T-helper 17 cell (primary cell): ENCODE measurements at regions not wholly inside any gene's neighbourhood (a gene's known extent, or its start where the extent isn't known, plus 50 kb on each side); places are given as distances from the start of the nearest gene placed in this dataset.

Experiments used
- ATAC-seq: fragments of 150-1000 bp; cut with Tn5 transposase; 2 replicates; pipeline ENCODE4 v1.10.0; 2021; ENCODE audit warnings: mild to moderate bottlenecking, moderate library complexity
- DNase-seq, 3 donors: peaks; one replicate each; pipeline versions ENCODE4 v3.0.0 to v3.0.0-alpha.2; 2020 to 2021
- H3K9me3 ChIP-seq: one replicate; pipeline ENCODE4 v1.7.0; 2013; ENCODE audit warnings: low read length, mild to moderate bottlenecking; ENCODE audit not compliant: control insufficient read depth, poor library complexity, severe bottlenecking
- H3K27ac Mint-ChIP-seq: one replicate; pipeline ENCODE4 v1.8.0; 2022; ENCODE audit warnings: mild to moderate bottlenecking, moderate library complexity, mixed read lengths
- H3K27me3 Mint-ChIP-seq: one replicate; pipeline ENCODE4 v1.8.0; 2022; ENCODE audit warnings: mixed read lengths
- H3K36me3 Mint-ChIP-seq: one replicate; pipeline ENCODE4 v1.8.0; 2022; ENCODE audit warnings: low read depth, mixed read lengths
- H3K4me1 Mint-ChIP-seq: one replicate; pipeline ENCODE4 v1.8.0; 2022; ENCODE audit warnings: mild to moderate bottlenecking, mixed read lengths
- H3K4me3 Mint-ChIP-seq: one replicate; pipeline ENCODE4 v1.8.0; 2022; ENCODE audit warnings: mild to moderate bottlenecking, moderate library complexity, mixed read lengths

DNA sequence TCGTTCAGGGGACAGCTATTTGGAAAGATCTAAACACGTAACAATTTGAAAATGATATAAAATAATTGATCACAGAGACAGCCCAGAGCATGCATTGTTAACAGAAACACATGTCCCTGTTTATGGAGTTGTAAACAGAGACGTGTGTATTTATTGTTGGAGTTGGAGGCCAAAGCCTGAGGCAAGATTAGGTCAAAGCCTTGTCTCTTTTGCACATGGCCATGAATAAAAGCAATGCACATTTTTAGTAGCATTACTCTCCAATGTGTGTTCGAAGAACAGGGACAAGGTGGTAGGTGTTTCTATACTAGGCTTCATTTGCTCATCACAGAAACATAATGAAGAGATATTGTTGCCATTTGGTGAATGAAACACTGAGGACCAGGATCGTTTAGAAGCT, 841.5 kb upstream of the FANCL start:
- DNase-seq (no peak), ATAC-seq (no peak)
- no peaks in the 10 kb centered on the region for H3K36me3 Mint-ChIP-seq
- no peaks in the 10 kb centered on the region for H3K4me1 Mint-ChIP-seq
- H3K4me3 Mint-ChIP-seq, result no peak overlapping the region
- no peaks in the 10 kb centered on the region for H3K9me3 ChIP-seq
- no peaks in the 10 kb centered on the region for H3K27me3 Mint-ChIP-seq
- no peak overlapping the region for H3K27ac Mint-ChIP-seq

GRCh38 chr2:59080451-59081181, 839.5 kb upstream of the FANCL start:
- no peaks in the 10 kb centered on the region for H3K27me3 Mint-ChIP-seq
- no peak overlapping the region for H3K4me3 Mint-ChIP-seq
- ATAC-seq (no peak), DNase-seq (no peak)
- H3K9me3 ChIP-seq, result no peaks in the 10 kb centered on the region
- no peak overlapping the region for H3K27ac Mint-ChIP-seq
- H3K4me1 Mint-ChIP-seq, result no peaks in the 10 kb centered on the region
- H3K36me3 Mint-ChIP-seq, result no peaks in the 10 kb centered on the region

- H3K4me1 Mint-ChIP-seq, result no peaks in the 10 kb centered on the region
- H3K27me3 Mint-ChIP-seq, result no peaks in the 10 kb centered on the region
- ATAC-seq, result no peak
- H3K4me3 Mint-ChIP-seq, result no peak overlapping the region
- H3K36me3 Mint-ChIP-seq, result no peaks in the 10 kb centered on the region
- no peak overlapping the region for H3K27ac Mint-ChIP-seq
- no peak for DNase-seq
- no peaks in the 10 kb centered on the region for H3K9me3 ChIP-seq
These were observed 836.9 kb upstream of the FANCL start for GRCh38 chr2:59077981-59078531.

DNA sequence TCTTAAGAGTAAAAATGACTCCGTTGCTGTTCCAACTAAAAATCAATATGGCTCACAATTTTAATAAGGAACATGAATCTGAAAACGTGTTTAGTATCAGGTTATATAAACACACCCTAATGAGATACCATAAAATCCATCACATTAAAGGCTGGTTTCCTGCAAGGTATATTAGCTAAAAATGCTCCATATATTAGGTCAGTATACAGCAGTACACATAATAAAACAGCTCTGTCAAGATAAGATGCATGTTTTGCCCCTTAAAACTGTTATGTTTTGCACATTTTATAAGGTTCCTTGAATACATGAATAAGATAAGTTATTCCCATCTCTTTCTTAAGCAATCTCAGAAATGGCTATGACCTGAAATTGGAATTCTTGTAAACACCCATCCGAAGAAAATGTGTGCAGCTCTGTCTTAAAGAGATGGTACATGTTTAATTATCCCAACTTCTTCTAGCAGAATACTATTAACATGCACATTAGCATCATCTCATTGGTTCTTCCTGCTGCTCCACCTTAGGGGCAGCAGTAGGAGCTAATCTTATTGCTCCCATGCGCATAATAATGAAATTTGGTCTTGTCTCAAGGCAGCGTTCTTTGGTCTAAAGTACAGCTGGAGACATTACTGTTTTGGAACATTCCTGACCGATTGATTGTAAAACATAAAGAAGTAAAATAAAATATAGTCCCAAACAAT, 836.1 kb upstream of the FANCL start:
- no peak for DNase-seq
- no peak for ATAC-seq
- no peaks in the 10 kb centered on the region for H3K27me3 Mint-ChIP-seq
- no peaks in the 10 kb centered on the region for H3K9me3 ChIP-seq
- no peaks in the 10 kb centered on the region for H3K36me3 Mint-ChIP-seq
- no peak overlapping the region for H3K4me3 Mint-ChIP-seq
- no peak overlapping the region for H3K27ac Mint-ChIP-seq
- H3K4me1 Mint-ChIP-seq, result no peaks in the 10 kb centered on the region

DNA sequence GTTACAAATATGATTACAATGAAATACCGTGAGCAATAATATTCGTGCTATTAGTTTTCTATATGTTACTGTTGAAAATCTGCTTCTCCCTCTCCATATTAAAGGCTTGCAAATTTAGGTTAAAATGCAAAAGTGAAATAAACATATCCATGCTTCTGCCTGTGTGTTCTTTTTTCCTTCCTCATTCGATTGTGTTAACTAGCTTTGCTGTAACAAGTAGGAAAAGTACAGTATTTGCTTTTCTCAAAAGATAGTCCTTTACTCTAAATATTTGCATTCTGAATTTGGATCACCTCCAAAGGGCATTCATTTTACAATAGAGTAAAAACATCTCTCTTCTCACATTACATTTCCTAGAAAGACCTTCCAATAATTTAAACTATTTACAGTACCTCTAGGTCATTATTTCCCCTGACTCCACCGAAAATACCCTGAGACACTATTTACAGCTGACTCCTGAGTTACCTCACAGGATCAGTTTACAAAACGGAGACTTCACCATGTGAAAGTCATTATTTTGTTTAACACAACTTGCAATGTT, 835.0 kb upstream of the FANCL start:
- ATAC-seq, result no peak
- Mint-ChIP-seq H3K27me3 (no peaks in the 10 kb centered on the region), H3K4me3 (no peak overlapping the region), H3K36me3 (no peaks in the 10 kb centered on the region), H3K27ac (no peak overlapping the region), H3K4me1 (no peaks in the 10 kb centered on the region)
- DNase-seq, result no peak
- no peaks in the 10 kb centered on the region for H3K9me3 ChIP-seq

GRCh38 chr2:59074071-59074470, 832.9 kb upstream of the FANCL start:
- ATAC-seq, result no peak
- no peaks in the 10 kb centered on the region for H3K9me3 ChIP-seq
- no peak for DNase-seq
- Mint-ChIP-seq H3K36me3 (no peaks in the 10 kb centered on the region), H3K4me3 (no peak overlapping the region), H3K4me1 (no peaks in the 10 kb centered on the region), H3K27ac (no peak overlapping the region), H3K27me3 (no peaks in the 10 kb centered on the region)

DNA sequence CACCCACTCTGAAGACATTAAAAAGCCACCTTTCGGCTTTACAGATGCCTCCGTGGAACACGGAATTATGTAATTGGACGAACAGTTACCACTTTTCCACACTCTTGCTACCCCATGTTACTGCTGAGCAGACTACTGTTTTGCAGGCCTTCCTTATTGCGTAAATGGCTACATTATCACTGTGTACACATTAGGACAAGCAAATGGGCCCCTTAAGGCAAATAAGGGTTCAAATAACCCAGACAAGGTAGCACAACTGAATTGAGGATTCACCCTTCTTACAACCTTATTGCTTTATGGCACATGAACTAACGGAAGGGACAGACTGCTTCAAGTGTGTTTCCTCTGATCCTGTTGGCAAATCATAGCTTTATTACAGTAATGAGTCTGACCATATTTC, 832.2 kb upstream of the FANCL start:
- H3K36me3 Mint-ChIP-seq, result no peaks in the 10 kb centered on the region
- no peaks in the 10 kb centered on the region for H3K4me1 Mint-ChIP-seq
- H3K4me3 Mint-ChIP-seq, result no peak overlapping the region
- no peaks in the 10 kb centered on the region for H3K9me3 ChIP-seq
- H3K27me3 Mint-ChIP-seq, result no peaks in the 10 kb centered on the region
- ATAC-seq (no peak), DNase-seq (no peak)
- H3K27ac Mint-ChIP-seq, result no peak overlapping the region

GRCh38 chr2:59068255-59068654, 827.1 kb upstream of the FANCL start:
- ATAC-seq, result no peak
- H3K4me1 Mint-ChIP-seq, result no peaks in the 10 kb centered on the region
- H3K4me3 Mint-ChIP-seq, result no peak overlapping the region
- no peak overlapping the region for H3K27ac Mint-ChIP-seq
- H3K36me3 Mint-ChIP-seq, result no peaks in the 10 kb centered on the region
- DNase-seq, result no peak
- no peaks in the 10 kb centered on the region for H3K9me3 ChIP-seq
- H3K27me3 Mint-ChIP-seq, result no peaks in the 10 kb centered on the region

DNA sequence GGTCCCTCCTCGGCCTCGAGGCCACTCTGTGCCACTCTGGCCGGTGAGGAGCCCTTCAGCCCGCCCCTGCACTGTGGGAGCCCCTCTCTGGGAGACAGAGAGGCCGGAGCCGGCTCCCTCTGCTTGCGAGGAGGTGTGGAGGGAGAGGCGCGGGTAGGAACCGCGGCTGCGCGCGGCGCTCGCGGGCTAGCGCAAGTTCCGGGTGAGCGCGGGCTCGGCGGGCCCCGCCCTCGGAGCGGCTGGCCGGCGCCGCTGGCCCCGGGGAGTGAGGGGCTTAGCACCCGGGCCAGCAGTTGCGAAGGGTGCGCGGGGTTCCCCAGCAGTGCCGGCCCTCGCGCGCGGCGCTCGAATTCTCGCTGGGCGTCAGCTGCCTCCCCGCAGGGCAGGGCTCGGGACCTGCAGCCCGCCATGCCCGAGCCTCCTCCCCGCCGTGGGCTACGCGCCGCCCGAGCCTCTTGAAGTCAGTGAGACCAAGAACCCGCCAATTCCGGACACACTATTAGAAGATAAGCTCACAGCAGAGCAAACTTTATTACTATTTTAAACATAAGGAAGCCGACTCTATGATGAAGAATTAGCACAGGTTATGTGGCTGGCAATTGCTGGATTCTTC, 825.8 kb upstream of the FANCL start:
- Mint-ChIP-seq H3K4me1 (no peaks in the 10 kb centered on the region), H3K27me3 (no peaks in the 10 kb centered on the region), H3K4me3 (no peak overlapping the region), H3K36me3 (no peaks in the 10 kb centered on the region), H3K27ac (no peak overlapping the region)
- ATAC-seq (no peak), DNase-seq (peak in 1 of 3 donors; percentile 5)
- no peaks in the 10 kb centered on the region for H3K9me3 ChIP-seq

DNA sequence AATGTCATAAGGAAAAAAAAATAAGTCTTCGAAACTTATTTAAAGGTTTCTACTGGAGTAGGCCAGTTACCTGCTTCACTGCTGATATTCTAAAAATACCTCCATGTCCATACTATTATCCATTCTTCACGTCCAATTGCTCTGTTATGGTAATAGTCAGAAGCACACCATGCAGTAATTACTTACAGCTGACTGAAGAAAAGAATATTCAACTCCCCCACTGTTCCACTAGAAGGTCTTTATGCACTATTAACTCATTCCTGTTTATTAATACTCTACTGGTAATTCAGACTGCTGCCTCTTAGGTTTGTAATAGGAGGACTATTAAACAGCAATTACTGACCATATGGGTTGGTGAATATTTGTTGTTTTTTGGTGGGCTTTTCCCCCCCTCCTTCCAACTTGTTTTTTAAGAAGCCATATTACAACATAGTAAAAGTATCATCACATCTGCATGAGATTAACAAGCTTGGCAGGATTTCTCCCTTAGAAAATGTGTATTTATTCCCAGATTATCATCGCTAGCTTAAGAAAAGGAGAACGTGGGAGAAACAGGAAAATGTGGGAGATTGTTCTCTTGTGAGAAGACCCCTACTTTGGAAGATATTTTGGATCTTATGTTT, 806.4 kb upstream of the FANCL start:
- Mint-ChIP-seq H3K36me3 (no peaks in the 10 kb centered on the region), H3K27ac (no peak overlapping the region), H3K4me1 (no peaks in the 10 kb centered on the region), H3K27me3 (no peaks in the 10 kb centered on the region), H3K4me3 (no peak overlapping the region)
- ATAC-seq (no peak), DNase-seq (no peak)
- H3K9me3 ChIP-seq, result no peaks in the 10 kb centered on the region

DNA sequence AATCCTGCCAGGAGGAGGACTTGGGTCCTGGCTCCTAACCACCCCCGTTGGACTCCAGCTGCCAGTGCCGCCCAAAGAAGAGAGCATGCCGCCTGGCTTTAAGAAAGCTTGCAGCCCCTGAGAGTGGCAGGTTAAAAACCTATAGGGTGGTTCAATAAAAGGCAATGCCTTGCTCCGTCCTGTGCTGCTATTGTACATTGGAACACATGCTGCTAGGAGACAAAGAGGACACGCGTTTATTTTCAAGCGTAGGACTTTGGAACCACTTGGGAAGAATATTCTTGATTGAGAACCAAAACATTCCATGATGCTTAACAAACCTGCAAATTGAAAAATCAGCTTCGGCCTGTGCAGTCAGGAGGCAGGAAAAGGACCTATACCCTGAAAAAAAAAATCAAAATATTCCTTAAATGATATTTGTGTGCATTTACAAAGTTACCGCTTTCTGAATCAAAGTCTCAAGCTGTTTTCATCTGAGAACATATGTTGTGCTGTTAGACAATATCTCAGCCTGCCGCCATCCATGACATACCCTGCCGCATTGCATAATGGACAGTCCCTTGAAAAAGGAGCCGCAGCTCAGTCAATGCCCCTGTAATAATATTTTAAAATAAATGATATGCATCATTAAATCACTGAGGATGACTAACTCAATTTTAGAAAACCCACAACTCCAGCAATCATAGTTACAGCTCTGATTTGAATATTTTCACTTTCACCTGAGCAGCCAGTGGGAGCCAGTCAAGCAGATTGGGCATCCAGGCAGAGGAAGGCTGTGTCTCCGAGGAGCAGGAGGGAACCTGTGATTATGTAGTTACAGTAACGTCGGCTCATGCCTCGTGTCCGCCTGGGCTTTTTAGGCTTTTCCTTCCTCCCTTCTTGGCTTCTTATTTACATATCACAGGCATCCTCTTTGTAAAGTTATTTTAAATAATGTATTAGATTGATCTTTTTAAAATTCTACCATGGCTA, 805.6 kb upstream of the FANCL start:
- H3K36me3 Mint-ChIP-seq, result no peaks in the 10 kb centered on the region
- no peak for ATAC-seq
- no peak overlapping the region for H3K27ac Mint-ChIP-seq

GRCh38 chr2:59044736-59045135, 803.6 kb upstream of the FANCL start:
- Mint-ChIP-seq H3K4me1 (no peaks in the 10 kb centered on the region), H3K4me3 (no peak overlapping the region), H3K27ac (no peak overlapping the region), H3K27me3 (no peaks in the 10 kb centered on the region), H3K36me3 (no peaks in the 10 kb centered on the region)
- DNase-seq, result no peak
- no peaks in the 10 kb centered on the region for H3K9me3 ChIP-seq
- no peak for ATAC-seq

More for the DNA sequence above, 805.6 kb upstream of the FANCL start:
- Mint-ChIP-seq H3K4me1 (no peaks in the 10 kb centered on the region), H3K27me3 (no peaks in the 10 kb centered on the region), H3K4me3 (no peak overlapping the region)
- no peak for DNase-seq
- no peaks in the 10 kb centered on the region for H3K9me3 ChIP-seq
